Stimulated activated CD8-positive, alpha-beta memory T cell treated with anti-CD3 and anti-CD28 coated beads, Interleukin-12 subunit alpha, Interleukin-12 subunit beta, amount 100 ng/mL, for 4 hours (primary cell): ENCODE measurements at regions not wholly inside any gene's neighbourhood (a gene's known extent, or its start where the extent isn't known, plus 50 kb on each side); places are given as distances from the start of the nearest gene placed in this dataset.
"Not testable (repeated sequence)": the region's sequence is repeated elsewhere in the genome, so short reads cannot be mapped to it uniquely, and the experiment has no call there.

Experiments
- DNase-seq: peaks from one replicate; pipeline ENCODE4 v3.0.0-alpha.2; 2020; ENCODE audit warnings: low read depth

DNA sequence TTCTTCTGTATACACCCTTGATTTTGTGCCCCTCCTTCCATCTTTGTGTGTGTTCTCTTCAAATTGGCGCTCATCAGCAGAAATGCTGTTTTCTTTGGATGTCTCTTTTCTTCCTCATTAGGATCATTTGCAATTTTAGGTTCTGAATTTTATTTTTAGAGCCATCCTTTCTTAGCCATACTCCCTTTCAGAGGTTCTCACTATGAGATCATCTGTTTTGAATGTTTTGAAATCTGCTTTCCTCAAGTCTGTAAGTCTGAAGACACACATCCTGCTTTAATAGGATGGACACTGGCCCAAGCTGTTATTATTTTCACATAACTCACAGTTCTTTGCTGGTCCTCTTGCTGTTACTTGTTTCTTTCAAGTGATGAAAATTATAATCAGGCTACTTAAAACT lies 124.8 kb downstream of the BDH1 start:
- no peak for DNase-seq

DNA sequence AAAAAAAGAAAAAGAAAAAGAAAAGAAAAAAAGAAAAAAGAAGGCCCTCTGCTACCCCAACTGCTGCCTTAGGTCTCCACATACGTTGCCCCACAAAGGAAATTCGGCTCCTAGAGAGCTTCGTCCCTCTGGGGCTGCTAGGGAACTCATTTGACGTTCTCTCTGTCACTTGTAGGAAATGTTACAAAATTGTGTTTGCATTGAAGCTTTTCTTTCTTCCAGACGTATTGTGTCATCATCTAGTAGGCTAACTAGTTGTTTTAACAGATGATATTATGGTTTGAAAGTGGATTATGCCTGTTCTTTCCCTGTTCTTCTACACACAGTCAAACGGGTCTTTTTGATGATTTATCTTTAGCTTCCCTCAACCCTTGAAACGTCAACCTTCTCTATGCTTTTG lies 125.3 kb downstream of the BDH1 start:
- DNase-seq = no peak

DNA sequence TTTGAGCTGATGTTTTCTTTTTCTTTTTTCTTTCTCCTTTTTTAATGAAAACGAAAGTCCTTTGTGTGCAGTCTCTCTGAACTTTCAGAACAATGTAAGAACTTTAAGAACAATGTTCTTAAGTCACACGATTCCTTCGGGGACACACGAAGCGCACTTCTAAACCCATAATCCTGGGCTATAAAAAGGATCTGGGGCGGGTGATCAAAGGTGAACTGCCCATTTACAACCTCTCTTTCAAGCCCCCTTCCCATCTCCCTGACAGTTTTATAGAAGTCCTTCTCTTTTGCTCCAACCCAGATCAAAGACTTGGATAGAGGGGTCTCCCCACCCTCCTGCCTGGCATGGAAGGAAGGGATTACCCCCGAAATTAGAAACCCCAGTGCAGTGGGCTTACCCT lies 126.8 kb downstream of the BDH1 start:
- no peak for DNase-seq

DNA sequence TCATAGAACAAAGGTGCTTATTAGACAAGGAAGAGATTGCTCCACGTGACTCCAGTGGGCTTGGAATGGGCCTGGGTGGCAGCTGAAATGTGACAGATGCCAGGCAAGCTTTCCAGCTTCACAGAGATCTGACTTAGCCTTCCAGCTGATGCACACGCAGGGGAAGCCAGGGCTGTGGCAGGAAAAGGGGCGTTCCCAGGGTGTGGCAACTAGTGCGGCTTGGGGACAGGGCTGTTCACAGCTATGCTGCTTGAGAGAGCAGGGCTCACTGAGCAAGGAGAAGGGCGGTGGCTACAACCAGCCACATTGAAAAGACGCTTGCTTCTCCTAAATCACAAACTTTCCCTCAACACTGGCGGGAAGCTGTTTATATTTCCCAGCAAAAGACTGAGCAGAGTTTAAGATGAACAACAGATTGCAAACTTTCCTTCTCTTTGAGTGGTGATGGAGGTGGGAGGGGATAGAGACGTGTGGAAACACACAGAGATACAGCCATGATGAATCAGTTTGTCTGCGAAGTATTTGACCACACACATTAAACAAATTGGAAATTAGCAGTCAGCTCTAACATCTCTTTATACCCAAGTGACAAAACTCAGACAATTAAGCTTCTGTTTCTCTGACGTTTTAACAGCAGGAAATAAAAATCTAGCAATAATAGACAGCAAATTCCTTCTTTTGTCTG lies 127.5 kb downstream of the BDH1 start:
- DNase-seq = peak; percentile 10

GRCh38 chr3:197427021-197427420 lies 128.6 kb upstream of the DLG1 start:
- DNase-seq = no peak

DNA sequence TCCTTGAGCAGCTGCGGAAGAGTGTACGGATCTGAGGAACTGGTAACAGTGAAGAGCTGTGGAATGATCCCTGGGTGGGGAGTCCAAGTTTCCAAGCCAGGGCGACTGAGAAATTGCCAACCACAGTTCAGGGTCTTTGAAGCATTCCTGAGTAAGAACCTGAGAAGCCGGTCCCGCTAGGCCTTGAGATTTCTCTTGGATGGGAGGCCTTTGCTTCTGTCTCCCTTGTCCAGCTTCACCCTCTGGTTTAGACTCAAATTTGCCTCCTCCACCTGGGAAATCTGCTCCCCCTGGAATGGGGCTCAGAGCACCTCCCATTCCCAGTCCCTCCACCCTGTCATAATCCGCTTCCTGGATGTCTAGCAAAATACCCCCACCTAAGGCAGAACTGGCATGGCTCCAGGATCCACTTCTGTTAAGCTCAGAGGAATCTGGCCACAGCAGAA lies 127.7 kb upstream of the DLG1 start:
- DNase-seq = no peak

DNA sequence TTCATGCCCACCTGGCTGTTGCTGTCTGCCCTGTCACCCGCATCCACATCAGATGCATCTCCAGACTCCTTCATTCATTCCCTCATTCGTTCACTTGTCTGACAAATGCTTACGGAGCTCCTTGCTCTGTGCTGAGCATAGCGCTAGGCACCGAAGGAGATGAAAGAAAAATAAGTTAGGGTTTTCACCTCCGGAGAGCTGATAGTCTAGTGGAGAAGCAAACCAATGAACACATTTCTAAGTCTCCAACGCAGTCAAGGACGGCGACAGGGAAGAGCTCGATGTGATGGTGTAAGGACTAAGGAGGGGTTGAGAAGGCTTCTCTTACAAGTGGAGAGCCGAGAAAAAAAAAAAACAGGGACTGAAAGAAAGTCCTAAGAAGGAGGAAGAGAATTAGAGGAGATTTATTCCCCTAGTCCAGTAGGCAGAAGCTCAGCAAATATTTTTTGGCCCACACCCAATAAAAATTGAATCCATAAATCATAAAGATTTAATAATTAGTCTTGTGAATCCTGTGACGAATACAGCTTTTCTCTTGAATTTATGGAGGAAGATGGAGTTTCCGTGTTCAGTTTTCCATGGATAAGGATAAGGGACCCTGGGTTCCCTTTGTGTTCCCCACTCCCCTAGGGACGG lies 127.2 kb upstream of the DLG1 start:
- DNase-seq = no peak

DNA sequence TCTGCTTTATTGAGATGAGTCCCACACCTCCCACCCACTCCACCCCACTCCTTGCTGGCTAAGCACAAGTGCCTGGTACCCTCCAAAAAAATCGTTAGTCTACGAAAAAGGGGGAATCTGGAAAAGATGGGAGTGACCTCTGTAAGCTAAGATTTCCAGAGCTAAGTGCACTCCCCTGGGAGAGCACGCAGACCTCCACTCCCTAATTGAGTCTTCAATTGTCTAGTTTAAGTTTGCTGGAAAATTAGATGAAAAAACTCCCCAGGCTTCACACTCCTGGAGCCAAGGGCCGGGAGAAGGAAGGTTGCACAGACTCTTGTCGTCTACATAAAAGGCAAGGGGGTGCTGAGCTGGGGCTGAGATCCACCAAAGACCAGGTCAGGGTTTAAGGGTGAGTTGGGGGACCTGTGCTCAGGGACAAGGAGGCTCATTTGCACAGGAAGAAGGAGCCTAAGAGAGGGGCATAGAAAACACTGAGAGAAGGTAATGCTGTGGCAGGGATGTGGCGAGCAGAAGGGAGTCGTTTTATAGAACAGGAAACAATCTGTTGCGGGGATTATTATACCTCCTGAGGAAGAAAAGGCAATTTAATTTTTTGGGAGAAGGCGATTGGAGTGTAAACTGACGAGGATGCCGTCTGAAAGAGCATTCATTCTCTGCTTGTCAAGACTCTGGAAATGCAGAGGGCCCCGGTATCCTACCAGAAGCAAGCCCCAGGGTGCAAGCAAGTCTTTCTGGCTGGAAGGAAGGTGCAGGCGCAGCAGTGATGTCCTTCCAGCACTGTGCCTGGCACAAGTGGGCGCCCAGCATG lies 126.5 kb upstream of the DLG1 start:
- no peak for DNase-seq

DNA sequence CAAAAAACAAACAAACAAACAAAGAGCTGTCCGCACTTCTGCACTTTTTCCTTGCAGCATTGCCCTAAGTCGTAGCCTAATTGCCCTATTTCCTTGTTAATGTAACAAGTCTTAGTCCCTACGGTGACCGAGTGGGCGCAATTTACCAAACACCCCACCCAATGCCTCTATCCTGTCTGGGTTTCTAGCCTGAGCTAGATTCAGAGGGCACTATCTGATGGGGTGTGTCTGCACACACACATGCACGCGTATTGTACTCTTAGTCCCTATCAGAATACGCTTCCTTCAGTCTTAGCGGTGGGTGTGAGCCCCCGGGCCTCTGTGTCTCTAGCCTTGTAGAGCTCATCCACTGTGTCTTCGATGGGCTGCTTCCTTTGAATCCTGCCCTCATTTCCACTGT lies 125.9 kb upstream of the DLG1 start:
- DNase-seq = no peak

DNA sequence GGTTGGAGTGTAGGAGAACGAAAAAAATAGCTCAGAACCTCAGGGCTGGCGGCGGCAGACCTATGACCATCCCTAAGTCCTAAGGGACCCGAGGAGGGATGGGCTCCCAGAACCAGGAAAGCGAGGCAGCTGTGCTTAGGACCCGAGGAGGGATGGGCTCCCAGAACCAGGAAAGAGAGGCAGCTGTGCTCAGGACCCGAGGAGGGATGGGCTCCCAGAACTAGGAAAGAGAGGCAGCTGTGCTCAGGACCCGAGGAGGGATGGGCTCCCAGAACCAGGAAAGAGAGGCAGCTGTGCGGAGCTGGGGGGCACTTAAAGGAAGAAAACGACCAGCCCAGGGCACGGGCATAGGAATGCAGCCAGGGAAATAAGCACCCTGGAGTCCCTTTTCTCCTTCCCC lies 125.0 kb upstream of the DLG1 start:
- no peak for DNase-seq

DNA sequence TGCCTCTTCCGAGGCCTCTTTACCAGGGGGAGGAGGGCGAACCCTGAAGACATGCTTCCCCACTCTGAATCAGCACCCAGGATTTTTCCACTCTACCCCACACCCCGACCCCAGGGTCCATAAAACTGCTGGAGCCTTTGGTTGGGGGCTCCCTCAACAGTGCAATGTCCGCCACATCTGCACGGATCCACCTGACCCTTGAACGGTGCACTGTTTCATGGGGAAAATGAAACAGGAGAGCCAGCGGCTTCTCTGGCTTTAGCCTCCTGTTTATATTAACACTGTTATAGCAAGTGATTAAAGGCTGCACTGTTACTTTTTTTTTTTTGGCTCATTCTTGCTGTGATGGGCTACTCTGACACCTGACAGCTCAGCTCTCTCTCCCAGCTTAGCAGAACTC lies 124.1 kb upstream of the DLG1 start:
- DNase-seq = no peak

DNA sequence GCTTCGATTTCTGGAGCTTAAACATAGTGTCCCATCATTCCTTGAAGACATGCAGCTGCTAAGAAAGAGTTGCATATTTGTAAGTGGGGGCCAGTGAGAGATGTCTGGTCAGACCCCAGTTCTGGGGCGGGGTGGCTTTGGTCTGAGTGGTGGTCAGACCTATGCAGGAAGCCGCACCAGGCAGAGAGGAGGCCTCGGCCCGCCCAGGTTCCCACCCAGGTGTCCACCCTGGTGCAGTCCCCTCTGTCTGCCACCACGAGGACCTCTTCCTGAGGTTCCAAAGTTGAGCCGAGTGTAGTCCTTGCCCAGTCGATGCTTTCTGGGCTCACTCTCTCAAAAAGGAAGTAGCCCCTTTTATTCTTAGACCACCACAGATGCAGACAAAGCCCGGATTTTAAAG lies 122.6 kb upstream of the DLG1 start:
- DNase-seq = no peak

- no peak for DNase-seq
Measured at GRCh38 chr3:197420566-197420965, 122.2 kb upstream of the DLG1 start.

DNA sequence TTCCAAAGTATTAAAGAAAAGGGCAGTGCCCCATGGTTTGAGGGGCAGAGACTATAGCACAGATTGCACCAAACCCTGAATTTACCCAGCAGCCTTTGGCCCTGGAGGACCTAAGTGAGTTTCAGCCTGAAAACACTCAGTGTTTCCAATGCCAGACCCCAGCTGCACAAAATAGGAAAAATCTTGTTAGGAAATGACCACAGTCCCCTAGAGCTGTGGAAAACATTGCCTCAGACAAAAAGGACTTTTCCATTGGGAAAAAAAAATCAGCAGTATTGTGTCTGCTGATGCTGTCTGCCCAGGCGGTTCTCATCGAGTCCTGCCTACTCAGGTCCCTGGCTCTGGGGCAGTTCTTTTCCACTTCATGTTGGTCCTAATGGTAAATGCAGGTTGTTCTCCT lies 121.7 kb upstream of the DLG1 start:
- DNase-seq = no peak

DNA sequence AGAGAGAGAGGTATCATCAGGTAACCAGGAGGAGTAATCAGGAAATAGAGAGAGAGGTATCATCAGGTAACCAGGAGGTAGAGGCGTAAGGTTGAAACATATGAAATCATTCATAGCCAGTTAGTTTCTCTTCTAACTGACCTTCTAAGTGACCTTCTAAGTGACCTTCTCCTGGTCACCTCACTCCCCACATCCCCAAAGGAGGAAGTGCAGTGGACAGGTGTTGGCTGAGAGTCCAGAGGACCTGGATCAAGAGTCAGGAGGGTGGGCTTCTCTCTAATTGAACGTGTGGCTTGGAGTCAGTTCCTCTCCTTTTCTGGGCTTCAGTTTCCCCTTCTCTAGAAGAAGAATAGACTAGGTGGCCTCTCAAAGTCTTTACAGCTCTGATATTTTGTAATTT lies 121.3 kb upstream of the DLG1 start:
- DNase-seq = no peak

DNA sequence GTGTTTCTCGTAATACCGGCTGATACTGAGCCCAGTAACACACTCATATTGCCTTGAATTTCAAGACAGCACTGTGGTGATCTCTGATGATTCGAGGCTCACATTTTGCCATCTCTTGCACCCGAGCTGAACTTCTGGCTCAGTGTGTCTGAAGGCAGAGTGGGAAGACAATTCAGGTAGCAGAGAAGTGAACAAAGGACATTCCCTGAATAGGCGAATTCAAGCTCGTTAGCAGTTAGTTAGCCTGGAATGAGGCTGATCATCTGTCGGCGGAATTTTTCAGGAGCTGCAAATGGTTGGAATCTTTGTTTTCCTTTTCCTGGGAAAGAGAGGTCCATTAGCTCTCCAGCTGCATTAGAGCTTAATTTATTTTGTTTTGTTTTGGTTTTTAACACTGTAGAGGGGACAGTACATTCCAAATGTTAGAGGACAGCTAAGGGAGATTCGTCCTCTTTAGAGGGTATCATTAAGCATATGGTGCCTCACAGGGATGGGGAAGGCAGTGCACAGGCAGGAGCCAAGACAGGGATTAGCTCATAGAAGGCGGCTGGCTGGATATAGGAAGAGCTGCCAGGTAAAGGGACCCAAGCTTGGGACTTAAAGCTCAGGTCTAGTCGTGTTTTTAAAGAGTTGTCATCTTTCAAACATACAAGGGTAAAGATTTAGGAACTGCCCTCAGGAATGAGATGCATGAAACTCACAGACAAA lies 119.7 kb upstream of the DLG1 start:
- DNase-seq = no peak

DNA sequence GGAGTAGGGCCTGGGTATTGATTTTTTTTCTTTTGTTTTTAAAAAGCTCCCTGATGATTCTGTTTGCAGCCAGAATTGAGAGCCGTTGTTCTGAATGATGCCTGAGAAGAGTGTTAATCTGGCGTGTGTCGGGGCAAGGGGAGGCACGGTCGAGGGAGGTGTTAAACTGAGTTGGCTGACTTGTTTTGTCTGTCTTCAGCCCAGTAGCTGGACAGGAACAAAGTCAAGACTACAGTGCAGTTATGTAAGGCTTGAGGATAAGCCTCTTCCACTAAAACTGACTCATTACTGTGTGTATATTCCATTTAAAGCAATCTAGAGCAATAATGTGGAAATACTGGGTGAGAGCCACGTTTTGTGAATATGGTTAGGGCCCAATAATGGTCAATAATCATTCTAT lies 119.0 kb upstream of the DLG1 start:
- no peak for DNase-seq

GRCh38 chr3:197411899-197412298 lies 113.5 kb upstream of the DLG1 start:
- not testable (repeated sequence) for DNase-seq

DNA sequence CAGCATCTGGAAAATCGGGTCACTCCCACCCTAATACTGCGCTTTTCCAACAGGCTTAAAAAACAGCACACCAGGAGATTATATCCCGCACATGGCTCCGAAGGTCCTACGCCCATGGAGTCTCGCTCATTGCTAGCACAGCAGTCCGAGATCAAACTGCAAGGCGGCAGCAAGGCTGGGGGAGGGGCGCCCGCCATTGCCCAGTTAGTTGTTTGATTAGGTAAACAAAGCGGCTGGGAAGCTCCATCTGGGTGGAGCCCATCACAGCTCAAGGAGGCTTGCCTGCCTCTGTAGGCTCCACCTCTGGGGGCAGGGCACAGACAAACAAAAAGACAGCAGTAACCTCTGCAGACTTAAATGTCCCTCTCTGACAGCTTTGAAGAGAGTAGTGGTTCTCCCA lies 111.8 kb upstream of the DLG1 start:
- not testable (repeated sequence) for DNase-seq

DNA sequence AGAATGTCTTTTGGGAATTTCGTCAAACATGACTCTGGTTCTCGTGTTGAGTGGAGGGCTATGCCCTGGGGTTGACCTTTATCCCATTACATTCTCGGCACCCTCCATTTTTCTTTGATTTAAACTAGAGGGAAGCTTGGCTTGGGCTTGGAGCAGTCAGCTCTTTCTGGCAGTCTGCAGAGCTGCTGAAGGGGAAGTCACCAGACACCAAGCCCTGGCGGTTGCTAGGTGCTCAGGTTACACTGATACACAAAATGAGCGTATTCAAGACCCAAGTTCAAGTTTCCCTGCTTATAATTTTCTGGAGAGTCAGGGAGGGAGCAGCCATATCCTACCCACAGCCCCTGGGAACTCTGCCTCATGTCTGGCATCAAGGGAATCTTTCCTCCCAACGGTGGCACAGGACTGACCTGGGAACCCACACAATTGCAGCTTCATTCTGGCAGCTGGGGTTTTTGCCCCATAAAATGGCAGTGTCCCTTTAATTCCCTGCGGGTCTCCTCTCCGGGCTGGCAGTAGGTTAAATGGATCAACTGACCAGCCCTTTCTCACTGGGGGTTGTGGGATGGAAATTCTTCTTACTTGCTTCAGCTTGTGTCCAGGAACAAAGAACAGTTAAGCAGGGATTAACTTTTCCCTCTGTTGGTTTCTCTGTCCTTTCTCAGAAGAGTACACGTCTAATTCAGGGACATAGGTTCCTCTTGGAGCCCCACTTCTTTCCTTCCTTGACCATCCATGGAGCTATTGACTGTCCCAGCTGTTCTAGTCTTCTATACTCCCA lies 110.0 kb upstream of the DLG1 start:
- no peak for DNase-seq

- no peak for DNase-seq
Measured at GRCh38 chr3:197407526-197407925, 109.1 kb upstream of the DLG1 start.

- no peak for DNase-seq
Measured at GRCh38 chr3:197407053-197407452, 108.6 kb upstream of the DLG1 start.
